ENCODE measurements at regions not wholly inside any gene's neighbourhood (a gene's known extent, or its start where the extent isn't known, plus 50 kb on each side); places are given as distances from the start of the nearest gene placed in this dataset.

DNA sequence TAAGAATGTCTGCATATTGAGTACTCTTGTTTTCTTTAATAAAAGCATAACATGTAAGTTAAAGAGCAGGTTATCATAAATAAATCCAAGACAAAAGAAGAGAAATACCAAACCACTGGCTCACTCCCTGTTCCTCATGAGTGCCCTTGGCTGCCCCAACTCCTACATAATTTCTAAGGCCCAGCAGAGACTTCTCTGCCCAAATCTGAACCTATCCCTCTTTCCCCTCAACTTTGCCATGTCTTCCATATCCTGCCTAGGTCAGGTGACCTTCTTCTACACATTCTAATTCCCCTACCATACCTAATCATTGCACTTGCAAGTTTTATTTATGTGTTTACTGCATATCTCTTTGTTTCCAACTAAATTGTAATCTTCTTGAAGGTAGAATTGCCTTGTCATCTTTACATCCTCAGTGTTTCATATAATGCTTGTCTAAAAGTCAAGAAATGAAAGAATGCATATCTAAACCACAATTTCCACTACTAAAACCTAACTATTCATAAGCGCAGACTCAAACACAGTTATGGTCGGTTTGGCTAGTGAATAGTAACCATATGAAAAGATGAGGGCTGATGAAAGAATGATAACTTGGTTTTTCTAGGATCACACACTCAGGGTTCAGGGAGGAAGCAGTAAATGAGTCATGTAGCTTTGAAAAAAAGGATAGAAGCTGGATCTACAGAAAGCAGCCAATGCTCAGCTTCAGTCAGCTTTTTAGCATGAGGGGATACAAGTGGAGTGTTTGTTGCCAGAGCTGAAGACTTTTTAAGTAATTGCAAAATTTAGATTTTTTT lies 53.3 kb upstream of the EYA4 start:
- Histone ChIP-seq H2AFZ (ENCODE audit: low read length) (no peak overlapping the region), H3K9me2 (replicated peaks; ENCODE audit: low read depth, low read length) (no peaks in the 10 kb centered on the region), H3K9me3 (ENCODE audit: insufficient read depth, low read depth, low read length) (no peaks in the 10 kb centered on the region), H3K9ac (ENCODE audit: low read depth, low read length, poor library complexity, severe bottlenecking) (no peak overlapping the region), H3K4me1 (ENCODE audit: insufficient read depth, low read length, poor library complexity, severe bottlenecking) (no peaks in the 10 kb centered on the region), H3F3A (ENCODE audit: low read depth) (no peaks in the 10 kb centered on the region), H3K79me2 (ENCODE audit: insufficient read depth, low read length) (no peaks in the 10 kb centered on the region), H3K27me3 (ENCODE audit: insufficient read depth, low read length, poor library complexity, severe bottlenecking) (no peaks in the 10 kb centered on the region), H3K36me3 (ENCODE audit: insufficient read depth, low read length) (no peaks in the 10 kb centered on the region), H3K4me3 (ENCODE audit: low read length, poor library complexity, severe bottlenecking) (no peak overlapping the region), H3K4me2 (ENCODE audit: low read depth, low read length, poor library complexity, severe bottlenecking) (no peak overlapping the region), H4K20me1 (ENCODE audit: insufficient read depth, low read length, poor library complexity, severe bottlenecking) (no peaks in the 10 kb centered on the region)
- TF ChIP-seq, protein P1, sequence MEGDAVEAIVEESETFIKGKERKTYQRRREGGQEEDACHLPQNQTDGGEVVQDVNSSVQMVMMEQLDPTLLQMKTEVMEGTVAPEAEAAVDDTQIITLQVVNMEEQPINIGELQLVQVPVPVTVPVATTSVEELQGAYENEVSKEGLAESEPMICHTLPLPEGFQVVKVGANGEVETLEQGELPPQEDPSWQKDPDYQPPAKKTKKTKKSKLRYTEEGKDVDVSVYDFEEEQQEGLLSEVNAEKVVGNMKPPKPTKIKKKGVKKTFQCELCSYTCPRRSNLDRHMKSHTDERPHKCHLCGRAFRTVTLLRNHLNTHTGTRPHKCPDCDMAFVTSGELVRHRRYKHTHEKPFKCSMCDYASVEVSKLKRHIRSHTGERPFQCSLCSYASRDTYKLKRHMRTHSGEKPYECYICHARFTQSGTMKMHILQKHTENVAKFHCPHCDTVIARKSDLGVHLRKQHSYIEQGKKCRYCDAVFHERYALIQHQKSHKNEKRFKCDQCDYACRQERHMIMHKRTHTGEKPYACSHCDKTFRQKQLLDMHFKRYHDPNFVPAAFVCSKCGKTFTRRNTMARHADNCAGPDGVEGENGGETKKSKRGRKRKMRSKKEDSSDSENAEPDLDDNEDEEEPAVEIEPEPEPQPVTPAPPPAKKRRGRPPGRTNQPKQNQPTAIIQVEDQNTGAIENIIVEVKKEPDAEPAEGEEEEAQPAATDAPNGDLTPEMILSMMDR (conservative IDR thresholded peaks at IDR 0.05; ENCODE audit: low read length): no peak
- no peak for TF ChIP-seq EZH2phosphoT487 (IDR thresholded peaks at IDR 0.05; ENCODE audit: borderline replicate concordance)

DNA sequence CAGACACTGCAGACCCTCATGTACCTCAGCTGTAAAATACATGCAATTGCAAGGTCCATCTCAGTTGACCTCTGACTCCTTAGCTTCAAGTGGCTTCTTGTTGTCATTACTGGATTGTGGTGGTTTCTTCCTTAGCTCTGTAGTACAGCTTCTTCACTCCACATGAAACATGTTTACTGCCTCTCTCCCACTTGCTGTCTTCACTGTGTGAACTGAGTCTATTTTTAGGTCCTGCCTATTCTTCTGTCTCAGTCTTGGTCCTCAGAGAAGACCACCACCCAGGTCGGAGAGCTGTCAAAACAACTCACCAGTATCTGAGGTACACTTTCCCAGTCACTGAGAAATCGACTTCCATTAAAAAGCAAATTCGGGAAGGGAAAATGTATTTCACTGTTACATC lies 50.2 kb upstream of the EYA4 start:
- no peaks in the 10 kb centered on the region for H3K27me3 ChIP-seq (ENCODE audit: insufficient read depth, low read length, poor library complexity, severe bottlenecking)
- H3K4me2 ChIP-seq (ENCODE audit: low read depth, low read length, poor library complexity, severe bottlenecking): no peak overlapping the region
- no peaks in the 10 kb centered on the region for H3K9me3 ChIP-seq (ENCODE audit: insufficient read depth, low read depth, low read length)
- H3K4me1 ChIP-seq (ENCODE audit: insufficient read depth, low read length, poor library complexity, severe bottlenecking): no peaks in the 10 kb centered on the region
- no peak overlapping the region for H2AFZ ChIP-seq (ENCODE audit: low read length)
- no peaks in the 10 kb centered on the region for H3K79me2 ChIP-seq (ENCODE audit: insufficient read depth, low read length)
- TF ChIP-seq EZH2phosphoT487 (IDR thresholded peaks at IDR 0.05; ENCODE audit: borderline replicate concordance): no peak
- TF ChIP-seq, protein P1 (conservative IDR thresholded peaks at IDR 0.05; ENCODE audit: low read length): no peak
- no peak overlapping the region for H3K4me3 ChIP-seq (ENCODE audit: low read length, poor library complexity, severe bottlenecking)
- no peak overlapping the region for H3K9ac ChIP-seq (ENCODE audit: low read depth, low read length, poor library complexity, severe bottlenecking)
- H3F3A ChIP-seq (ENCODE audit: low read depth): no peaks in the 10 kb centered on the region
- no peaks in the 10 kb centered on the region for H3K9me2 ChIP-seq (replicated peaks; ENCODE audit: low read depth, low read length)
- no peaks in the 10 kb centered on the region for H3K36me3 ChIP-seq (ENCODE audit: insufficient read depth, low read length)
- no peaks in the 10 kb centered on the region for H4K20me1 ChIP-seq (ENCODE audit: insufficient read depth, low read length, poor library complexity, severe bottlenecking)

DNA sequence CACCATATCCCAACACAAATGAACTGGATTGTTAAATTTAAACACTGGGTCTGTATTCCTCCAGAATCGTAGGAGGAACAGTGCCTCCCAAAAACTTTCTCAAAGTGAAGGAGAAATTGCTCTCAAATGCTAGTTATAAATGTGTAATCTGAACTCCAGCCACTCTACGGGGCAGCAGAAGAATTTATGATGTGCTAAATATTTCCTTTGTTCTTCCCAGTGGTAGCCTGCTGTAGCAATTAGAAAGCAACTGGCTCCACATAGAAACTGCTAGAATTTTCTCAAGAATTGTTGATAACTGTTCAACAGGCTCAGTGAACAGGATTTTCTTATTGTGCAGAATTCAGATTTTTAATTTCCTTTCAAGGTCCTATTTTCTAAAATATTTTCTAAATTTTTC lies 49.8 kb upstream of the EYA4 start:
- TF ChIP-seq EZH2phosphoT487 (IDR thresholded peaks at IDR 0.05; ENCODE audit: borderline replicate concordance): no peak
- TF ChIP-seq, protein P1 (conservative IDR thresholded peaks at IDR 0.05; ENCODE audit: low read length): no peak
- no peak overlapping the region for H3K4me2 ChIP-seq (ENCODE audit: low read depth, low read length, poor library complexity, severe bottlenecking)
- H4K20me1 ChIP-seq (ENCODE audit: insufficient read depth, low read length, poor library complexity, severe bottlenecking): no peaks in the 10 kb centered on the region
- no peak overlapping the region for H3K9ac ChIP-seq (ENCODE audit: low read depth, low read length, poor library complexity, severe bottlenecking)
- no peak overlapping the region for H3K4me3 ChIP-seq (ENCODE audit: low read length, poor library complexity, severe bottlenecking)
- H3K36me3 ChIP-seq (ENCODE audit: insufficient read depth, low read length): no peaks in the 10 kb centered on the region
- H3F3A ChIP-seq (ENCODE audit: low read depth): no peaks in the 10 kb centered on the region
- no peaks in the 10 kb centered on the region for H3K4me1 ChIP-seq (ENCODE audit: insufficient read depth, low read length, poor library complexity, severe bottlenecking)
- H3K9me3 ChIP-seq (ENCODE audit: insufficient read depth, low read depth, low read length): no peaks in the 10 kb centered on the region
- H3K9me2 ChIP-seq (replicated peaks; ENCODE audit: low read depth, low read length): no peaks in the 10 kb centered on the region
- H3K27me3 ChIP-seq (ENCODE audit: insufficient read depth, low read length, poor library complexity, severe bottlenecking): no peaks in the 10 kb centered on the region
- H3K79me2 ChIP-seq (ENCODE audit: insufficient read depth, low read length): no peaks in the 10 kb centered on the region
- no peak overlapping the region for H2AFZ ChIP-seq (ENCODE audit: low read length)

All from Loucy (cell line).